ENCODE measurements at regions not wholly inside any gene's neighbourhood (a gene's known extent, or its start where the extent isn't known, plus 50 kb on each side); places are given as distances from the start of the nearest gene placed in this dataset.
"Not testable (repeated sequence)": the region's sequence is repeated elsewhere in the genome, so short reads cannot be mapped to it uniquely, and the experiment has no call there.

GRCh38 chr5:84863936-84864335, 479.3 kb upstream of the EDIL3 start:
- TF ChIP-seq ZNF274 (IDR thresholded peaks at IDR 0.05; ENCODE audit: low read depth, low read length); SUZ12 (IDR thresholded peaks at IDR 0.05; ENCODE audit: extremely low read depth, insufficient read depth, insufficient read length): not testable (repeated sequence)
